Endodermal cell (in vitro differentiated cells): ENCODE measurements at regions not wholly inside any gene's neighbourhood (a gene's known extent, or its start where the extent isn't known, plus 50 kb on each side); places are given as distances from the start of the nearest gene placed in this dataset.

ENCODE experiments used
- DNase-seq: peaks from one replicate; pipeline ENCODE4 v3.0.0-alpha.2; 2017
- H3K27ac ChIP-seq: 2 replicates; pipeline ENCODE4 v1.5.1; 2013; ENCODE audit warnings: mild to moderate bottlenecking, low read depth, low read length, moderate library complexity
- H3K27me3 ChIP-seq: 2 replicates; pipeline ENCODE4 v1.6.1; 2013; ENCODE audit warnings: mild to moderate bottlenecking, low read length, moderate library complexity; ENCODE audit not compliant: insufficient read depth, control insufficient read depth, poor library complexity, severe bottlenecking
- H3K36me3 ChIP-seq: 2 replicates; pipeline ENCODE4 v1.7.0; 2013; ENCODE audit warnings: mild to moderate bottlenecking, low read length, moderate library complexity; ENCODE audit not compliant: control insufficient read depth, insufficient read depth
- H3K4me1 ChIP-seq: one replicate; pipeline ENCODE4 v1.7.0; 2013; ENCODE audit warnings: low read length; ENCODE audit not compliant: control insufficient read depth, insufficient read depth
- H3K4me3 ChIP-seq: 2 replicates; pipeline ENCODE4 v1.5.1; 2013; ENCODE audit warnings: mild to moderate bottlenecking, low read length, moderate library complexity
- H3K9ac ChIP-seq: 2 replicates; pipeline ENCODE4 v1.6.1; 2013; ENCODE audit warnings: mild to moderate bottlenecking, low read length, moderate library complexity; ENCODE audit not compliant: poor library complexity, severe bottlenecking; ENCODE audit errors: extremely low read depth
- H3K9me3 ChIP-seq: 2 replicates; pipeline ENCODE4 v1.6.1; 2013; ENCODE audit warnings: mild to moderate bottlenecking, low read length, moderate library complexity; ENCODE audit not compliant: control insufficient read depth
- H3K27ac Mint-ChIP-seq: 2 replicates; pipeline ENCODE4 v1.8.0; 2020; ENCODE audit warnings: mixed read lengths
- H3K27me3 Mint-ChIP-seq: 2 replicates; pipeline ENCODE4 v1.8.0; 2021; ENCODE audit warnings: mild to moderate bottlenecking, mixed read lengths; ENCODE audit not compliant: insufficient read depth
- H3K36me3 Mint-ChIP-seq: 2 replicates; pipeline ENCODE4 v1.8.0; 2020; ENCODE audit warnings: low read depth, mixed read lengths
- H3K4me1 Mint-ChIP-seq: 2 replicates; pipeline ENCODE4 v1.8.0; 2020; ENCODE audit warnings: mixed read lengths
- H3K4me3 Mint-ChIP-seq: 2 replicates; pipeline ENCODE4 v1.8.0; 2020; ENCODE audit warnings: mild to moderate bottlenecking, moderate library complexity, mixed read lengths
- H3K9me3 Mint-ChIP-seq: 2 replicates; pipeline ENCODE4 v1.8.0; 2020; ENCODE audit warnings: mild to moderate bottlenecking, mixed read lengths
- WGBS, 2 experiments: methylation state at CpG; one replicate each; pipeline versions ENCODE4 v1.1.5 to v1.1.7; 2013; ENCODE audit warnings: missing lambda C conversion rate in 2 of 2, mixed read lengths in 1 of 2; ENCODE audit not compliant: insufficient coverage in 1 of 2, insufficient read length in 1 of 2; 5-methylcytosine and 5-hydroxymethylcytosine counted together
- TF ChIP-seq, protein P1 (sequence below): fragments of 200-600 bp; sonication (generic); conservative IDR thresholded peaks from 2 replicates; pipeline ENCODE4 v1.5.0; 2021; ENCODE audit warnings: antibody characterized with exemption, mild to moderate bottlenecking

- Histone ChIP-seq H3K4me1 (peaks cover 8% of the 10 kb centered on the region), H3K4me3 (no peak overlapping the region), H3K9ac (no peak overlapping the region), H3K36me3 (no peaks in the 10 kb centered on the region), H3K27ac (no peak overlapping the region), H3K9me3 (no peaks in the 10 kb centered on the region), H3K27me3 (peaks cover 5% of the 10 kb centered on the region)
- 86 to 96% methylated on average over 12 to 15 of the region's 15 CpGs for WGBS, 2 experiments
- Mint-ChIP-seq H3K4me3 (no peak overlapping the region), H3K27ac (no peak overlapping the region), H3K9me3 (no peaks in the 10 kb centered on the region), H3K27me3 (peaks cover 10% of the 10 kb centered on the region), H3K4me1 (peaks cover 18% of the 10 kb centered on the region), H3K36me3 (no peaks in the 10 kb centered on the region)
- TF ChIP-seq, protein P1, sequence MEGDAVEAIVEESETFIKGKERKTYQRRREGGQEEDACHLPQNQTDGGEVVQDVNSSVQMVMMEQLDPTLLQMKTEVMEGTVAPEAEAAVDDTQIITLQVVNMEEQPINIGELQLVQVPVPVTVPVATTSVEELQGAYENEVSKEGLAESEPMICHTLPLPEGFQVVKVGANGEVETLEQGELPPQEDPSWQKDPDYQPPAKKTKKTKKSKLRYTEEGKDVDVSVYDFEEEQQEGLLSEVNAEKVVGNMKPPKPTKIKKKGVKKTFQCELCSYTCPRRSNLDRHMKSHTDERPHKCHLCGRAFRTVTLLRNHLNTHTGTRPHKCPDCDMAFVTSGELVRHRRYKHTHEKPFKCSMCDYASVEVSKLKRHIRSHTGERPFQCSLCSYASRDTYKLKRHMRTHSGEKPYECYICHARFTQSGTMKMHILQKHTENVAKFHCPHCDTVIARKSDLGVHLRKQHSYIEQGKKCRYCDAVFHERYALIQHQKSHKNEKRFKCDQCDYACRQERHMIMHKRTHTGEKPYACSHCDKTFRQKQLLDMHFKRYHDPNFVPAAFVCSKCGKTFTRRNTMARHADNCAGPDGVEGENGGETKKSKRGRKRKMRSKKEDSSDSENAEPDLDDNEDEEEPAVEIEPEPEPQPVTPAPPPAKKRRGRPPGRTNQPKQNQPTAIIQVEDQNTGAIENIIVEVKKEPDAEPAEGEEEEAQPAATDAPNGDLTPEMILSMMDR, result no peak
- DNase-seq, result no peak
Observed at GRCh38 chr15:70488941-70489848, 274.2 kb downstream of the UACA start.

DNA sequence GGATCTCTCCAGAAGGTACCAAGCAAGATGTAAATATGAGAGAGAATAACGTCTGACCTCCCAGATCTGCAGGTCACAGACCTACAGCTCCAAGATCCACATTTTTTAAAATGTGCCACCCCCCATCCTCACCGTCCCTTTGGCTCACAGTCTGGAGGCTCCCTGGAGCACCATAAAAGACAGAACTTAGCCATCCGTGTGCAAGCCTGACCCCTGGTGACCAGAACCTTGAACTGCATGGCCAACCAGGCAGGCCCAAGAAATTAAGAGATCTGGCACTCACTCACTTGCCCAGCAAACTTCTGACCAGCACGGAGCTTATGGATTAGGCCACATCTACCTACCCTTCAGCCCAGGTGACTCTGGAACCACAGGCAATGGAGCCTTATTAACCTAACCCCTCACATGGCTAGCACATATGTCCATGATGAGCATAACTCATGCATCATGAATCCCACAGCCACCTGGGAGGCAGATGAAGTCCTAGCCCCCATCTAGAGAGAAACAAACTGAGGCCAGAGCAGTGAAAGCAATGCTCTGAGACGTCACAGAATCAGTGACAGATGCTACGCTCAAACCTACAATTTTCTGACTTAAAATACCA, 275.3 kb downstream of the UACA start:
- Histone ChIP-seq H3K27me3 (peaks cover 5% of the 10 kb centered on the region), H3K4me3 (no peak overlapping the region), H3K4me1 (no peaks in the 10 kb centered on the region), H3K9ac (no peak overlapping the region), H3K27ac (no peak overlapping the region), H3K9me3 (no peaks in the 10 kb centered on the region), H3K36me3 (no peaks in the 10 kb centered on the region)
- Mint-ChIP-seq H3K4me1 (peaks cover 16% of the 10 kb centered on the region), H3K27me3 (peaks cover 15% of the 10 kb centered on the region), H3K27ac (no peak overlapping the region), H3K4me3 (no peak overlapping the region), H3K9me3 (no peaks in the 10 kb centered on the region), H3K36me3 (no peaks in the 10 kb centered on the region)
- TF ChIP-seq, protein P1, result peak; percentile 94
- 0 to 36% methylated on average over 3 to 6 of the region's 6 CpGs for WGBS, 2 experiments
- peak; percentile 94 for DNase-seq

- no peaks in the 10 kb centered on the region for H3K36me3 Mint-ChIP-seq
- Histone ChIP-seq H3K9me3 (no peaks in the 10 kb centered on the region), H3K9ac (no peak overlapping the region), H3K36me3 (no peaks in the 10 kb centered on the region), H3K27me3 (peaks cover 5% of the 10 kb centered on the region), H3K4me1 (no peaks in the 10 kb centered on the region), H3K27ac (no peak overlapping the region), H3K4me3 (no peak overlapping the region)
- peaks cover 12% of the 10 kb centered on the region for H3K4me1 Mint-ChIP-seq
- H3K9me3 Mint-ChIP-seq, result no peaks in the 10 kb centered on the region
- H3K27ac Mint-ChIP-seq, result no peak overlapping the region
- TF ChIP-seq, protein P1, result no peak
- H3K4me3 Mint-ChIP-seq, result no peak overlapping the region
- WGBS, 2 experiments, result 87 to 91% methylated on average over 3 of the region's 3 CpGs
- H3K27me3 Mint-ChIP-seq, result peaks cover 16% of the 10 kb centered on the region
- DNase-seq, result no peak
Observed at GRCh38 chr15:70487387-70487740, 276.0 kb downstream of the UACA start.
